ENCODE measurements at regions not wholly inside any gene's neighbourhood (a gene's known extent, or its start where the extent isn't known, plus 50 kb on each side); places are given as distances from the start of the nearest gene placed in this dataset.

DNA sequence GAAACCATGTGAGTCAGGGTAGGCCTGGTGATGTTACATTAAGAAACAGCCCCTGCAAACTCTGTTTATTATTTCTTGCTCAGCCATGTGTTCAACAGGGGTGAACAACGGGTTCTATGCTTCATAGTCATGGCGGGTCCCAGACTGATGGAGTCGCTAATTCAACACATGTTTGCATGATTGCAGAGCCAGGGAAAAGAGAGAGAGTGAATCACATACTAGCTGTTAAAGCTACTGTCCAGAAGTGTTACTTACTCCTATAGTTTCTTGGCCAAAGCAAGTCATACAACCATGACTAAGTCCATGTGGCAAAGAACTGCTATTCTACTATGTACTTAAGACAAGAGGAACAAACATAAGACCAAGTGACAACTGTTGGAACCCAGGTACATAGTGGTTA is 241.2 kb upstream of the SKOR2 start:
- in situ Hi-C loops (cut with HindIII; ENCODE audit: low sequenced_read_pairs): no loop called here

DNA sequence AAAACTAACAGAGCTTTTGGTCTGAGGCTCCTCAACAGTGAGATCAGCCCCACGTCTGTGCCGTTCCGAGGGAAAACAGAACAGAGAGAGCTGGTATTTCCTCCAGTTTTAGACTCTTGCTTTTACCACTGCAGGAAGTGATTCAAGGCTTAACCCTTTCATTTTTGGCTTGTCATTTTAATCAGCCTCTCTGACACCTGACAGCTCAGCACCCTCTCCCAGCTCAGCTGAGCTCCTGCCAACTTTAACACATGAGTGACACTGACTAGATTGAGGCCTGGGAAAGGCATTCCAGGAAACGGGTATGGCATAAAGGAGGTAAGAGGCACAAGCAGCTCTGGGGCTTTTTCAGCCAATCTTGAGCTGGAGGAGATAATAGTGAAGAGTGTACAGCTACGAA is 239.4 kb upstream of the SKOR2 start:
- in situ Hi-C loops (cut with HindIII; ENCODE audit: low sequenced_read_pairs): no loop called here

DNA sequence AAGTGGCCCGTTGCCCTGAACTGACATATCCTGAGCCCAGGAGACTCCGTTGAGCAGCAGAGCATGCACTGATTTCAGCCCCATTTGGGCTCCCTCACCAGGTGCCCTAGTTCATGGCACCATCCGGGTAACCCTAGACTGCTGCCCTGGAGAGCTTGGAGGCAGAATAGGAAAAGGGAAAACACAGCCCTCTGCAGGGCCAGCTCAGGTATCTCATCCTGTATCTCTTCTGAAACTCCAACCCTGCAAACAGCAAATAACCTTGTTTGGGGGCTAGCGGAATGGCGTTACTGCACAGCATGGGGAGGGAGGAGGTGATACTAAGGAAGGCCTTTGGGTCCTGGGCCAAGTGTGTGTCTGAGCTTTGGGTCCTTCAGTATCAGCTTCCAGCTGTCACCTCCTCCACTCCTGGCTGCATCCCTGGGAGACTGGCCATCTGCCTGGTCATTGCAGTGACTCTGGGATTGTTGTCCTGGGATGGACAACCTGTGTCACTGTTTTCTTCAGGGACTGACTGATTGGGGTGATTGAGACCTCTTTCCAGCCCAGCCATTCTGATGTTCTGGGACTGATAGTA is 233.8 kb upstream of the SKOR2 start:
- in situ Hi-C loops (cut with HindIII; ENCODE audit: low sequenced_read_pairs): no loop called here

DNA sequence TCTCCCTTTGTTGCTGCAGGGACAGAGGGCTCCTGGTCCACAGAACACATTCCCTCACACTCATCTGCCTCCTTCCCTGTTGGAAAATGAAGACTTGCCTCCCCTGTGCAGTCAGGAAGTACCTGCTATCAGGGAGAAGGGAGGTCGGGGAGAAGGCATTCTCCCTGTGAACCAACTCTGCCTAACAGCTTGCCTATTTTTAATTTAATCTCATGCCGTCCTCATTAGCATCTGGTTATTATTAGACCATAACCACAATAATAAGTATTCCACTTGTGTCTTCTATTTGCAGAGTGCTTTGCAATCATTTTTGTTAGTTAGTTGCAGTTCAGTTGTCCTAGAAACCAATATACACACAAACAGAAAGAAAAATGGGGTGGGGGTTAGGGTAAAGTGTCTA is 232.6 kb upstream of the SKOR2 start:
- in situ Hi-C loops (cut with HindIII; ENCODE audit: low sequenced_read_pairs): no loop called here

- in situ Hi-C loops (cut with HindIII; ENCODE audit: low sequenced_read_pairs): no loop called here
Measured at GRCh38 chr18:47480166-47480565, 228.7 kb upstream of the SKOR2 start.

DNA sequence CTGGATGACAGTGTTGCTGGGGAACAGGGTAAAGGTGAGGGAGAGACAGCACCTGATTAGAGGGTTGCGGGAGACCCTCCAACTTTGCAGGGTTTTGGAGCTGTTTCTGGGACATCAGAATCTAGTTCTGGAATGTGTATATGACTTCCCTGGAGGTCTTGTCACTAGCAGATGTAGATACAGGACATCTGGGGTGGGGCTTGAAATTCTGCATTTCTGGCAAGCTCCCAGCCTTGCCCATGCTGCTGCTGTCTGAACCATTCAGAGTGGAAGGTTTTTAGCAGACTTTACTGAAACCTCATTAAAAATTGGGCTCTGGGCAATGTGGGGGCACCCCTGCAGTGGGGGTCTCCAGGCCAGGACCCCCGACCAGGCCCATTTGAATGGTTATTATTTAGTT is 220.3 kb upstream of the SKOR2 start:
- in situ Hi-C loops (cut with HindIII; ENCODE audit: low sequenced_read_pairs): no loop called here

- in situ Hi-C loops (cut with HindIII; ENCODE audit: low sequenced_read_pairs): no loop called here
Measured at GRCh38 chr18:47470941-47471340, 219.5 kb upstream of the SKOR2 start.

DNA sequence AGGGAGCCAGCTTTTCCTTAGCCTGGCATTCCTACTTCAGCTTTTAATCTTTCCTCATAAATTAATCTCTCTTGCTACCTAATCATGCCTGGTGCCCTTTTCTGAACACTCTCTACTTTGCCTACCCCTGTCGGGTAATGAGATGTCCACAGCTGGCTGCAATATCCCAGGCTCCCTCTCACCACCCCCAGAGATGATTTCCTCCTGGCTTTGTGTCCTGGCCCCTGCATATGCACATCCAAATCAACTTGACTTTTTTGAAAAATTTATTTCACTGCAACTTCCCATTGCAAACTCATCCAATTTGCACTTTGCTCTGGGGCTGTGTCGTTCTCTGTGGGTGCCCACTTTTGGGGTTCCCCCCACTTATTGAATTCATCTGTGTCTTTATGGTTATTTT is 218.1 kb upstream of the SKOR2 start:
- in situ Hi-C loops (cut with HindIII; ENCODE audit: low sequenced_read_pairs): no loop called here

- in situ Hi-C loops (cut with HindIII; ENCODE audit: low sequenced_read_pairs): no loop called here
Measured at GRCh38 chr18:47461977-47462376, 210.5 kb upstream of the SKOR2 start.

DNA sequence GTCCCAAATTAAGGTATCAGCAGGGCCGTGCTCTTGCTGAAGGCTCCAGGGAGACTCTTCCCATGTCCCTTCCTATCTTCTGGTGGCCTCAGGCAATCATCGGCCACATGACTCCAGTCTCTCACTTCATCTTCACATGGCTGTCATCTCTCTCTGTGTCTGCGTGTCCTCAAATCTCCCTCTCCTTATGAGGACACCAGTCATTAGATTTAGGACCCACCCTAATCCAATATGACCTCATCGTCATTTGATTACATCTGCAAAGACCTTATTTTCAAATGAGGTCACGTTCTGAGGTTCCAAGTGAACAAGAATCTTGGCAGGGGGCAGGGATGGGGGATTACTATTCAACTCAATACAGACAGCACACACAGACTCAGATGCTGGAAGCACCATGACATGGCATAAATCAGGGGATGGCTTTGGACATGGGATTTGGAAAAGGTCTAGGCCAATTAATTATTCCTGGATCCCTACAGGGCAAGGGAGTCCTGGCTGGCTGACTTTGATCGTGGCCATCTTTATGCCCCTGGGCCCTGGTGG is 210.0 kb upstream of the SKOR2 start:
- in situ Hi-C loops (cut with HindIII; ENCODE audit: low sequenced_read_pairs): no loop called here

- in situ Hi-C loops (cut with HindIII; ENCODE audit: low sequenced_read_pairs): loop anchor here (5.0 kb wide), 2 partner anchors 49 to 51 kb away; no protein-coding TSS in a partner anchor
Measured at GRCh38 chr18:47458483-47458882, 207.0 kb upstream of the SKOR2 start.

- in situ Hi-C loops (cut with HindIII; ENCODE audit: low sequenced_read_pairs): loop anchor here (5.0 kb wide), 2 partner anchors 50 kb away; no protein-coding TSS in a partner anchor
Measured at GRCh38 chr18:47457614-47458013, 206.2 kb upstream of the SKOR2 start.

GRCh38 chr18:47453038-47453437 is 201.6 kb upstream of the SKOR2 start:
- in situ Hi-C loops (cut with HindIII; ENCODE audit: low sequenced_read_pairs): no loop called here

DNA sequence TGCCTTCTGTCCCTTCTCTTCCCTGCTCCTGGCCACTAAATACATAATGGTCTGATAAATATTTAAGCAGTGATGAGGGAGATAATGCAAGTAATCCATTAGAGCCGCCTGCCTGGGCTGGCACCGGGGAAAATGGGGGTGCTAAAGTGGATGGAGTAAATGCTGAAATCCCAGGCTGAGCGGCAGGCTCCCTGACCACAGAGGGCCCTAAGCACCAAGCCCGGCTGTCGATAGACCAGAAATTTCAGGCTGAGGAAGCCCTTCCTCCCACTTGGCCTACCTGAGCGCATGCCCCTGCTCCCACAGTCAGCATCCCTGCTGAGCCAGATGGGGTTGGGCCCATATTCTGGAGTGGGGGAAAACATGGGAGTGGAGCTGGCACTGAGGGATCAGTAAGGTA is 197.5 kb upstream of the SKOR2 start:
- in situ Hi-C loops (cut with HindIII; ENCODE audit: low sequenced_read_pairs): no loop called here

- in situ Hi-C loops (cut with HindIII; ENCODE audit: low sequenced_read_pairs): no loop called here
Measured at GRCh38 chr18:47441914-47442313, 190.5 kb upstream of the SKOR2 start.

GRCh38 chr18:47438001-47438400 is 186.5 kb upstream of the SKOR2 start:
- in situ Hi-C loops (cut with HindIII; ENCODE audit: low sequenced_read_pairs): no loop called here

- in situ Hi-C loops (cut with HindIII; ENCODE audit: low sequenced_read_pairs): no loop called here
Measured at GRCh38 chr18:47436871-47437270, 185.4 kb upstream of the SKOR2 start.

- in situ Hi-C loops (cut with HindIII; ENCODE audit: low sequenced_read_pairs): no loop called here
Measured at GRCh38 chr18:47434214-47434746, 182.8 kb upstream of the SKOR2 start.

GRCh38 chr18:47427923-47428637 is 176.6 kb upstream of the SKOR2 start:
- in situ Hi-C loops (cut with HindIII; ENCODE audit: low sequenced_read_pairs): no loop called here

DNA sequence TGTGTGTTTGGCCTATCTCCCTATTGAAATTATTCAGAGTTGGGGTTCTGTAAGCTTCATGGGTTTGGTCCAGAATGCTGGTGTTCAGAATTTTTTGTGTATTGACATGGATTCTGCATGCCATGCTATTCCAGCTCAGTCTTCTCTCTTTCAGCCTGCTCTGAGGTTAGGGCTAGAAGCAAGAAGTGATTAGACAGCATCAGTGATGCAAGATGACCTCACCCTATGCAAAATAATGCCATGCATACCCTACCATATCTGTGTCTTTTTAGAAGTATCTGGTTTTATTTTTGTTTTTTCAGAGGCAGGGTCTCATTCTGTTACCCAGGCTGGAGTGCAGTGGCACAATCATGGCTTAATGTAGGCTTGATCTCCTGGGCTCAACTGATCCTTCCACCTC is 175.6 kb upstream of the SKOR2 start:
- in situ Hi-C loops (cut with HindIII; ENCODE audit: low sequenced_read_pairs): no loop called here

DNA sequence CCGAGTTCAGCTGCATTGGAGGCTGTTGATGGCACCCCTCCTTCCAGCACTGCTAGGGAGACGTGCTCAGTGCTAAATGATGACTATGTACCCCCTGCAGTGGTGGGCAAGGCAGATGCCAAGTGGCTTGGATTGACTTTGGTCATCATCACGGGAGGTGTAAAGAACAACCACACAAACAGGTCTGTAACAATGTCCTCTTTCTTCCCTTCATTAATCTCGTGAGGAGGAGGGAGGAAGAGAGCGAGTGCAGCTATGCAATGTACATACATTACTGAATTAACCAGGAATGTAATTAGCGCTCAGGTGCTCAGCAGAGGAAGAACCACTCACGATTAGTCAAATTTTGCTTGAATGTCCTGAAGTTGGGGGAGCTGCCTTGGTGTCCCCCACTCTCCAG is 173.9 kb upstream of the SKOR2 start:
- in situ Hi-C loops (cut with HindIII; ENCODE audit: low sequenced_read_pairs): no loop called here

GRCh38 chr18:47422524-47422923 is 171.1 kb upstream of the SKOR2 start:
- in situ Hi-C loops (cut with HindIII; ENCODE audit: low sequenced_read_pairs): no loop called here
